ENCODE measurements at regions not wholly inside any gene's neighbourhood (a gene's known extent, or its start where the extent isn't known, plus 50 kb on each side); places are given as distances from the start of the nearest gene placed in this dataset.
"Not testable (repeated sequence)": the region's sequence is repeated elsewhere in the genome, so short reads cannot be mapped to it uniquely, and the experiment has no call there.

DNA sequence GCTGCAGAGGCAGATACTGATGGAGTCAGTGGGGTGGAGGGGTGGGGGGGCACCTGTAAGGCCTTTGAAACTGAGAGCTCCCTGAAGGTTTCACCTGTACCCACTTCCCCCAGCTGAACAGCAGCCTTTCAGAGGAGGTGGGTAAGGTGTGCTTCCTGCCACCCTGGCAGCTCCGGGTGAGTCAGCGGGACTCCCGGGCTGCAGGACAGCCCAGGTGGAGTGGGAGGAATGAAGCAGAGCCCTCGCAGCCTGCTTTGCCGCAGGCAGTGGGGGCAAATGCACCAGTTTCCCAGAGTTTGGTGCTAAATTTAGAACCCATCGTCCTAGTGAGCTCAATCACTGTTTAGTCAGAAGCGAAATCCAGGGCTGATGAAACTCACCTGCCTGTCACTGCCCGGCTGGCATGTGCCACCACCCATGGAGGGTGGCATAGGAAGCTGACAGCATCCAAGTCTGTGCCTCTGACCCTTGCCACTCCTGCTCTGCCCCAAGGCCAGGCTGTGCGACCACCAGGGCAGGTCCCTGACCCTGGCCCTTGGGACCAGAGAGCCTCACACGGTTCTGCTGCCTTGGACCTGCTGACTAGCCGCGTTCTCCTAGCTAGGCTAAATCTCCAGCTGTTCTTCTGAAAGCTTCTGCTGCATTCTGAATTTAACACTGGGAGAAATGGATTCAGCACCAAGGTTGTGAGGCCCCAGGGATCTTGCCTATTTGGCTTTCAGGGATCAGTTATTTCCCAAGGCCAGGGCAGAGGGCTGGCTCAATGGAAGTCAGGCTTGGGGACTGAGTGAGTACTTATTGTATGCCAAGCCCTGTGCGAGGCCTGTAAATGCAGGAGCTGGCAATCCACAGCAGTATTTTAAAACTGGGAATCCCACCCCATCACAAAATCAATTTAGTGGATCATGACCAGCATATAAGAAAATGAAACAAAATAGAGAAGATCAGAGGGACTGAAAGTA is 67.3 kb upstream of the RASGRF1 start:
- Histone ChIP-seq H3K9ac (ENCODE audit: low read depth, low read length) (no peak overlapping the region), H3K4me3 (ENCODE audit: low read length) (no peak overlapping the region), H3K27me3 (ENCODE audit: insufficient read depth, low read length) (no peaks in the 10 kb centered on the region), H3K27ac (ENCODE audit: low read depth, low read length) (no peak overlapping the region), H3K36me3 (ENCODE audit: insufficient read depth, low read length) (no peaks in the 10 kb centered on the region), H3K9me3 (ENCODE audit: insufficient read depth, low read depth, low read length) (no peaks in the 10 kb centered on the region), H3K4me1 (ENCODE audit: insufficient read depth, low read length) (peaks cover 9% of the 10 kb centered on the region; the same call in 1 of the 2 replicates)
- WGBS: 88% methylated on average over 13 of the region's 13 CpGs

DNA sequence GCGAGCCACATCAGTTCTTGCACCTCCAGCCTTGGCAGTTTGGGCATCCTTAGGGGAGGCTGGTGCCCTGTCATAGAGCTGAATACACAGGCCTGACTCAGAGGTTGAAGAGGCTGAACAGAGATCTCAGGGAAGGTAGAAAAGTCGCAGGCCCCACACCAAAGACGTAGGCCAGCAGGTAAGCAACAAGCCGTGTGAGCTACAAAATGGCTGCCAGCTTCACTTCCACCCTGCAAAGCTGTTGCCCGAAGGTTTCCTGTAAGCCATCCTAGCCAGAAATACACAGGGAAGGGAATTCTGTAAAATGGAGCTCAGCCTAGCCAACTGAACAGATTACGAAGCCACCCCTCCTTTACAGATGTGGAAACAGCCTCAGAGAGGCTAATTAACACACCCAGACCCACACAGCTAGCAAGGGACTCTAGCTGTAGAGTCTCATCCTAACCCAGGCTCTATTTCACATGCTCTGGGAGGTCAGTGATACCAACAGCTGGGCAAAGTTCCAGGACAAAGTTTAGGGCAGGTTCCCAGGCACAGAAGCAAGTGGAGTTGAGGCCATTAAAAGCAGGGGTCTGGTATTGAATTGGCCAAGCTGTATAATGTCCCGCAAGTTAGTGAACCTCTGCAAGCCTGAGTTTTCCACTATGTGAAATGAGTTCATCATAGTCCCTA is 66.3 kb upstream of the RASGRF1 start:
- Histone ChIP-seq H3K9ac (ENCODE audit: low read depth, low read length) (no peak overlapping the region), H3K4me3 (ENCODE audit: low read length) (no peak overlapping the region), H3K27me3 (ENCODE audit: insufficient read depth, low read length) (no peaks in the 10 kb centered on the region), H3K9me3 (ENCODE audit: insufficient read depth, low read depth, low read length) (no peaks in the 10 kb centered on the region), H3K27ac (ENCODE audit: low read depth, low read length) (no peak overlapping the region), H3K4me1 (ENCODE audit: insufficient read depth, low read length) (peaks cover 9% of the 10 kb centered on the region; the same call in 1 of the 2 replicates), H3K36me3 (ENCODE audit: insufficient read depth, low read length) (no peaks in the 10 kb centered on the region)
- 87% methylated on average over 7 of the region's 7 CpGs for WGBS

DNA sequence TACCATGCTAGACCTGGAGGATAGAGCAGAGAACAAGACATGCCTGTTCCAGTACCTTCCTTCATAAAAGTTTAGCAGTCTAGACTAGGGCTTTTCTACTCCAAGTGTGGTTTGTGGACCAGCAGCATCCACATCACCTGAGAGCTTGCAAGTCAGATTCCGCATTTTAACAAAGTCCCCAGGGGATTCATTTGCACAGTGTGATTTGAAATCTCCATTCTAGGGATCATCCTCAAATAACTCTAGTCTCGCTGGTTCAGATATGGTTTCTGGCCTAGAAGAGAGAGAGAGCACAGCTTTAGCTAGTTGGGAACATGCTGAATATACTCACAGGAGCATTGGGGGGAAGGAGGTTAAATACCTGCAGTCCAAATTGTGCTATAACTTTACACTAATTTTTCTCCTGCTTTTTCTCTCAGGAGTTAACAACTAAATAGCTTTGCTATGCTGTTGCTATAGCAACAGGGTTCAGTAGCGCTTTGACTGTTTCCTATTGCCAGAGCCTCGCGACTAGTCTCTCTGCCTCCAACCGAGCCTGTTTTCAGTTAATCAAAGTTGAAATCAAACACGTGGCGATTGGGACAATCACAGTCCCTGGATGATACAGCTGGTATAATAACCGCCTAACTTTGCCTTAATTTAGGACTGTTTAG is 64.0 kb upstream of the RASGRF1 start:
- no peaks in the 10 kb centered on the region for H3K36me3 ChIP-seq (ENCODE audit: insufficient read depth, low read length)
- H3K4me3 ChIP-seq (ENCODE audit: low read length): no peak overlapping the region
- H3K9me3 ChIP-seq (ENCODE audit: insufficient read depth, low read depth, low read length): 0 out of 2 replicates have a peak, but pooled peaks cover under 1% of the 10 kb centered on the region
- 42% methylated on average over 9 of the region's 9 CpGs for WGBS
- no peaks in the 10 kb centered on the region for H3K27me3 ChIP-seq (ENCODE audit: insufficient read depth, low read length)
- no peak overlapping the region for H3K27ac ChIP-seq (ENCODE audit: low read depth, low read length)
- peaks cover 9% of the 10 kb centered on the region; the same call in 1 of the 2 replicates for H3K4me1 ChIP-seq (ENCODE audit: insufficient read depth, low read length)
- no peak overlapping the region for H3K9ac ChIP-seq (ENCODE audit: low read depth, low read length)

DNA sequence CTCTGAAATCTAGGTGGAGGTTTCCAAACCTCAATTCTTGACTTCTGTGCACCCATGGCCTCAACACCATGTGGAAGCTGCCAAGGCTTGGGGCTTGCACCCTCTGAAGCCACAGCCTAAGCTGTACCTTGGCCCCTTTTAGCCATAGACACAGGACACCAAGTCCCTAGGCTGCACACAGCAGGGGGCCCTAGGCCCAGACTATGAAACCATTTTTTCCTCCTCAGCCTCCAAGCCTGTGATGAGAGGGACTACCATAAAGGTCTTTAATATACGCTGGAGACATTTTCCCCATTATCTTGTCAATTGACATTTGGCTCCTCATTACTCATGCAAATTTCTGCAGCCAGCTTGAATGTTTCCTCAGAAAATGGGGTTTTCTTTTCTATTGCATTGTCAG is 53.7 kb upstream of the RASGRF1 start:
- not testable (repeated sequence) for H3K9ac ChIP-seq (ENCODE audit: low read depth, low read length); H3K4me1 ChIP-seq (ENCODE audit: insufficient read depth, low read length); H3K27me3 ChIP-seq (ENCODE audit: insufficient read depth, low read length); H3K36me3 ChIP-seq (ENCODE audit: insufficient read depth, low read length); H3K27ac ChIP-seq (ENCODE audit: low read depth, low read length); H3K4me3 ChIP-seq (ENCODE audit: low read length)
- peaks cover 54% of the 10 kb centered on the region for H3K9me3 ChIP-seq (ENCODE audit: insufficient read depth, low read depth, low read length)
- 97% methylated on average over 1 of the region's 1 CpG for WGBS

DNA sequence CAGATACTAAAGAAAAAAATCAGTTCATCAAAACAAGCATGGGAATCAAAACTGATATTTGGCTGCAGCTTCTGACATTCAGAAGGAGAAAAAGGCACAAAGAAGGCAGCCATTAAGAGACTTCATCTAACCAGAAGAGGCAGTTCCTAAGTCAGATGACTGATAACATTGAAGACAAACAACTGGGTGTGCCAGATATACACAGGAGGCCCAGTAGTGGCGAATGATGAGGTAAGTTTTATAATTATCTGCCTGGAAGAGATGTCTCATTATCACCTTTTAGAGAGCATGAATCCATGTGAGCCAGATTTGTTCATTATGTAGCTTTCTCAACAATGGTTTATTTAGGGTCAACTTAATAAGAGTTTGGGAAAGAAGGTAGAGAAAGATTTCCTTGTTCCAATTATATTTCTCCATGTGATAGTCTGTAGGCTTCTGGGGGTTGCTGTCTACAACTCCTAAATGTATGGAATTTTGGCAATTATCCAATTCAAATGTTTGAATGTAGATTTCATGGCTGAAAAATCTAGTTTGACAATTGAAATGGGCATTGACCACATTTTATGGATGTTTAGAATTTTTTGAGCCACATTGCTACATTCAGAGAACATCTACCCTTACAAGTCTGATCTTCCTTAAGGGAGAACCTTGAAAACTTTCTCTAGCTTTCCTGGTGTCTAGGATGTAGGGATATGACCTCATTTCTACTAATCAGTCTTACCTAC is 50.4 kb upstream of the RASGRF1 start:
- H3K9ac ChIP-seq (ENCODE audit: low read depth, low read length): no peak overlapping the region
- peaks cover 12% of the 10 kb centered on the region for H3K4me1 ChIP-seq (ENCODE audit: insufficient read depth, low read length)
- H3K36me3 ChIP-seq (ENCODE audit: insufficient read depth, low read length): no peaks in the 10 kb centered on the region
- H3K4me3 ChIP-seq (ENCODE audit: low read length): no peak overlapping the region
- H3K27ac ChIP-seq (ENCODE audit: low read depth, low read length): no peak overlapping the region
- H3K9me3 ChIP-seq (ENCODE audit: insufficient read depth, low read depth, low read length): peaks cover 29% of the 10 kb centered on the region
- 96% methylated on average over 1 of the region's 1 CpG for WGBS
- no peaks in the 10 kb centered on the region for H3K27me3 ChIP-seq (ENCODE audit: insufficient read depth, low read length)
